GM13976 (cell line): ENCODE measurements at regions not wholly inside any gene's neighbourhood (a gene's known extent, or its start where the extent isn't known, plus 50 kb on each side); places are given as distances from the start of the nearest gene placed in this dataset.

Experiments used
- DNase-seq: peaks from one replicate; pipeline ENCODE4 v3.0.0; 2012; ENCODE audit warnings: low spot score
- CTCF ChIP-seq: IDR thresholded peaks from 2 replicates; pipeline ENCODE4 v1.5.1; 2012; ENCODE audit warnings: borderline replicate concordance, mild to moderate bottlenecking; ENCODE audit not compliant: insufficient read depth; ENCODE audit errors: extremely low read depth, missing control alignments, control extremely low read depth
- in situ Hi-C: fragments of 300-500 bp; cut with MboI; formaldehyde crosslinking; loops from one replicate; pipeline ENCODE4 v1.12.0; 2022; ENCODE audit warnings: low sequenced_read_pairs, mixed read lengths, inconsistent platforms; ENCODE audit not compliant: unreplicated experiment

DNA sequence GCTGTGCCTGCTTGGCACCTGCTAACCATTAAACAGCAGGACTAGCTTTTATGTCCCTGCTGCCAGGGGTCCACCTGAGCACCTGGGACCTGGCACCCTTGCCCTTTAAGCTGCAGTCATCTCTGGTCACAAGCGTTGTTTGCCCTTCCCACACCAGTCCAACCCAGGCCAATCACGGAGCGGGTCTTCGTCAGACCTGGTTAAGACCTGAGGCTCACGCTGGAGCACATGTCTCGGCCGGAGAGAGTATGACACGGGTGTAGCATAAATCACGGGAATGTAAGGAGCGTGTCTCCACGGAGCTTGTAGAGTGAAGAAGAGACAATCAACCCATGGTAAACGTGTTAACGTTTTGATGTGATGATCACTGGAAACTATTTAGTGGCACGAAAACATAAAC is 847.3 kb downstream of the BRD1 start:
- in situ Hi-C loops = no loop called here
- no peak for DNase-seq
- no peak for TF ChIP-seq CTCF

GRCh38 chr22:48979482-48979881 is 848.2 kb downstream of the BRD1 start:
- no peak for TF ChIP-seq CTCF
- DNase-seq = no peak
- in situ Hi-C loops = no loop called here

GRCh38 chr22:48976556-48977535 is 850.8 kb downstream of the BRD1 start:
- DNase-seq = no peak
- in situ Hi-C loops = no loop called here
- TF ChIP-seq CTCF = no peak

DNA sequence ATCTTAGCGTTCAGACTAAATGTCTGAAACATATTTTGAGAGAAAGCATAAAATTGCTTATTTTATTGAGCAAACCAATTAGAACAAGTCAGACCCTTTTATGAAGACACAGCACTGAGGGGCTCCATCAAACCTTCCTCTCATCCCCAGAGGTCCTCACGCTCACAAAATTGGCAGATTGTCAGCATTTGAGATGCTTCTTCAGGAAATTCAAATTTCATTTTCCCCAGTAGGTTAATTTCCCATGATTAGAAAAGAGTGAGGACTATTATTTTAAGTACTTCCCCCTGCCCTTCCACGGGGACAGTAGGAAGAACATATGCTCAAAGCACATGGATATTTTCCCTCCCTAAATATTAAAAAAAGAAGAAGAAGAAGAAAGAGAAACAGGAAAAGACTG is 851.8 kb downstream of the BRD1 start:
- in situ Hi-C loops = no loop called here
- DNase-seq = no peak
- TF ChIP-seq CTCF = no peak

- in situ Hi-C loops = no loop called here
- TF ChIP-seq CTCF = no peak
- DNase-seq = no peak
These were observed 852.3 kb downstream of the BRD1 start for GRCh38 chr22:48975316-48975741.

- TF ChIP-seq CTCF = no peak
- DNase-seq = no peak
- in situ Hi-C loops = no loop called here
These were observed 853.0 kb downstream of the BRD1 start for GRCh38 chr22:48974443-48975315.
